Activated T-helper 2 cell treated with anti-CD3 and anti-CD28 coated beads, Interferon-gamma antibody, Interleukin-2, Interleukin-4, amounts not matched to agents 10 μg/mL and 5 μg/mL and 100 μg/mL, durations not matched to agents 14 hours and 24 hours and 36 hours (primary cell): ENCODE measurements at regions not wholly inside any gene's neighbourhood (a gene's known extent, or its start where the extent isn't known, plus 50 kb on each side); places are given as distances from the start of the nearest gene placed in this dataset.

Experiments used
- DNase-seq: peaks from one replicate; pipeline ENCODE4 v3.0.0; 2021; ENCODE audit warnings: low spot score
- H3K27ac Mint-ChIP-seq: one replicate; pipeline ENCODE4 v1.8.0; 2021; ENCODE audit warnings: mixed read lengths
- H3K27me3 Mint-ChIP-seq: one replicate; pipeline ENCODE4 v1.8.0; 2021; ENCODE audit warnings: low read depth, mixed read lengths
- H3K36me3 Mint-ChIP-seq: one replicate; pipeline ENCODE4 v1.8.0; 2021; ENCODE audit warnings: low read depth, mixed read lengths
- H3K4me1 Mint-ChIP-seq: one replicate; pipeline ENCODE4 v1.8.0; 2021; ENCODE audit warnings: low read depth, mixed read lengths
- H3K4me3 Mint-ChIP-seq: one replicate; pipeline ENCODE4 v1.8.0; 2021; ENCODE audit warnings: low read depth, mild to moderate bottlenecking, moderate library complexity, mixed read lengths
- H3K9me3 Mint-ChIP-seq: one replicate; pipeline ENCODE4 v1.8.0; 2021; ENCODE audit warnings: mixed read lengths
- intact Hi-C: fragments of 100-400 bp; cut with micrococcal nuclease; formaldehyde crosslinking; loops from one replicate; pipeline ENCODE4 v1.15.1; 2023

GRCh38 chr12:98417266-98417665, 98.1 kb upstream of the TMPO start:
- no peaks in the 10 kb centered on the region for H3K36me3 Mint-ChIP-seq
- intact Hi-C loops = no loop called here
- DNase-seq = no peak
- H3K9me3 Mint-ChIP-seq = no peaks in the 10 kb centered on the region
- peaks cover 3% of the 10 kb centered on the region for H3K4me1 Mint-ChIP-seq
- H3K4me3 Mint-ChIP-seq = no peak overlapping the region
- H3K27ac Mint-ChIP-seq = no peak overlapping the region
- H3K27me3 Mint-ChIP-seq = peaks cover 6% of the 10 kb centered on the region

GRCh38 chr12:98418357-98419075, 96.9 kb upstream of the TMPO start:
- no peaks in the 10 kb centered on the region for H3K9me3 Mint-ChIP-seq
- H3K36me3 Mint-ChIP-seq = no peaks in the 10 kb centered on the region
- H3K4me3 Mint-ChIP-seq = no peak overlapping the region
- H3K27ac Mint-ChIP-seq = no peak overlapping the region
- intact Hi-C loops = no loop called here
- no peak for DNase-seq
- peaks cover 2% of the 10 kb centered on the region for H3K27me3 Mint-ChIP-seq
- peaks cover 3% of the 10 kb centered on the region for H3K4me1 Mint-ChIP-seq

GRCh38 chr12:98419081-98419794, 96.2 kb upstream of the TMPO start:
- DNase-seq = no peak
- Mint-ChIP-seq H3K4me3 (no peak overlapping the region), H3K36me3 (no peaks in the 10 kb centered on the region), H3K4me1 (peaks cover 3% of the 10 kb centered on the region), H3K27ac (no peak overlapping the region), H3K27me3 (peaks cover 2% of the 10 kb centered on the region), H3K9me3 (no peaks in the 10 kb centered on the region)
- intact Hi-C loops = no loop called here

- Mint-ChIP-seq H3K27me3 (no peaks in the 10 kb centered on the region), H3K4me3 (no peak overlapping the region), H3K27ac (no peak overlapping the region), H3K36me3 (no peaks in the 10 kb centered on the region), H3K9me3 (no peaks in the 10 kb centered on the region), H3K4me1 (peaks cover 7% of the 10 kb centered on the region)
- intact Hi-C loops = loop anchor here (10.0 kb wide), 1 partner anchor 235 kb away; no protein-coding TSS in a partner anchor
- no peak for DNase-seq
Measured at GRCh38 chr12:98419795-98420404, 95.5 kb upstream of the TMPO start.

GRCh38 chr12:98420461-98420860, 94.9 kb upstream of the TMPO start:
- no peaks in the 10 kb centered on the region for H3K36me3 Mint-ChIP-seq
- H3K4me3 Mint-ChIP-seq = no peak overlapping the region
- no peaks in the 10 kb centered on the region for H3K9me3 Mint-ChIP-seq
- intact Hi-C loops = loop anchor here (10.0 kb wide), 1 partner anchor 234 kb away; no protein-coding TSS in a partner anchor
- no peaks in the 10 kb centered on the region for H3K27me3 Mint-ChIP-seq
- H3K27ac Mint-ChIP-seq = no peak overlapping the region
- H3K4me1 Mint-ChIP-seq = peaks cover 8% of the 10 kb centered on the region
- DNase-seq = no peak

GRCh38 chr12:98421316-98421715, 94.1 kb upstream of the TMPO start:
- H3K27me3 Mint-ChIP-seq = no peaks in the 10 kb centered on the region
- no peak for DNase-seq
- no peak overlapping the region for H3K4me3 Mint-ChIP-seq
- intact Hi-C loops = loop anchor here (10.0 kb wide), 1 partner anchor 233 kb away; no protein-coding TSS in a partner anchor
- no peaks in the 10 kb centered on the region for H3K9me3 Mint-ChIP-seq
- H3K36me3 Mint-ChIP-seq = no peaks in the 10 kb centered on the region
- peaks cover 8% of the 10 kb centered on the region for H3K4me1 Mint-ChIP-seq
- no peak overlapping the region for H3K27ac Mint-ChIP-seq

GRCh38 chr12:98422359-98422758, 93.0 kb upstream of the TMPO start:
- Mint-ChIP-seq H3K27me3 (no peaks in the 10 kb centered on the region), H3K9me3 (no peaks in the 10 kb centered on the region)
- intact Hi-C loops = loop anchor here (10.0 kb wide), 1 partner anchor 232 kb away; no protein-coding TSS in a partner anchor

GRCh38 chr12:98422812-98423211, 92.6 kb upstream of the TMPO start:
- Mint-ChIP-seq H3K4me1 (peaks cover 8% of the 10 kb centered on the region), H3K4me3 (no peak overlapping the region), H3K27ac (no peak overlapping the region), H3K9me3 (no peaks in the 10 kb centered on the region), H3K27me3 (no peaks in the 10 kb centered on the region), H3K36me3 (no peaks in the 10 kb centered on the region)
- DNase-seq = no peak
- intact Hi-C loops = loop anchor here (10.0 kb wide), 1 partner anchor 232 kb away; no protein-coding TSS in a partner anchor

More at GRCh38 chr12:98422359-98422758, 93.0 kb upstream of the TMPO start:
- DNase-seq = no peak
- no peak overlapping the region for H3K4me3 Mint-ChIP-seq
- peaks cover 8% of the 10 kb centered on the region for H3K4me1 Mint-ChIP-seq
- no peak overlapping the region for H3K27ac Mint-ChIP-seq
- no peaks in the 10 kb centered on the region for H3K36me3 Mint-ChIP-seq

- Mint-ChIP-seq H3K4me3 (no peak overlapping the region), H3K4me1 (peaks cover 5% of the 10 kb centered on the region), H3K9me3 (no peaks in the 10 kb centered on the region), H3K27me3 (no peaks in the 10 kb centered on the region), H3K36me3 (no peaks in the 10 kb centered on the region), H3K27ac (no peak overlapping the region)
- no peak for DNase-seq
- intact Hi-C loops = loop anchor here (1.0 to 10.0 kb wide), 2 partner anchors 92 to 231 kb away; no protein-coding TSS in a partner anchor
Measured at GRCh38 chr12:98423963-98424362, 91.4 kb upstream of the TMPO start.

GRCh38 chr12:98424726-98425401, 90.5 kb upstream of the TMPO start:
- Mint-ChIP-seq H3K4me1 (peaks cover 5% of the 10 kb centered on the region), H3K4me3 (no peak overlapping the region), H3K9me3 (no peaks in the 10 kb centered on the region), H3K27me3 (no peaks in the 10 kb centered on the region), H3K36me3 (no peaks in the 10 kb centered on the region), H3K27ac (no peak overlapping the region)
- DNase-seq = peak; percentile 26
- intact Hi-C loops = loop anchor here (1.0 to 10.0 kb wide), 4 partner anchors 28 to 230 kb away; no protein-coding TSS in a partner anchor

GRCh38 chr12:98425859-98426258, 89.5 kb upstream of the TMPO start:
- no peak overlapping the region for H3K27ac Mint-ChIP-seq
- DNase-seq = no peak
- H3K9me3 Mint-ChIP-seq = no peaks in the 10 kb centered on the region
- H3K4me1 Mint-ChIP-seq = peaks cover 5% of the 10 kb centered on the region
- H3K36me3 Mint-ChIP-seq = no peaks in the 10 kb centered on the region
- intact Hi-C loops = loop anchor here (1.0 to 10.0 kb wide), 3 partner anchors 27 to 229 kb away; no protein-coding TSS in a partner anchor
- no peak overlapping the region for H3K4me3 Mint-ChIP-seq
- H3K27me3 Mint-ChIP-seq = no peaks in the 10 kb centered on the region

- Mint-ChIP-seq H3K4me3 (no peak overlapping the region), H3K4me1 (no peaks in the 10 kb centered on the region), H3K27ac (no peak overlapping the region), H3K36me3 (no peaks in the 10 kb centered on the region), H3K27me3 (peaks cover 16% of the 10 kb centered on the region), H3K9me3 (peaks cover 5% of the 10 kb centered on the region)
- no peak for DNase-seq
- intact Hi-C loops = no loop called here
Measured at GRCh38 chr12:98431089-98431488, 84.3 kb upstream of the TMPO start.
